ENCODE measurements at regions not wholly inside any gene's neighbourhood (a gene's known extent, or its start where the extent isn't known, plus 50 kb on each side); places are given as distances from the start of the nearest gene placed in this dataset.
"Not testable (repeated sequence)": the region's sequence is repeated elsewhere in the genome, so short reads cannot be mapped to it uniquely, and the experiment has no call there.

DNA sequence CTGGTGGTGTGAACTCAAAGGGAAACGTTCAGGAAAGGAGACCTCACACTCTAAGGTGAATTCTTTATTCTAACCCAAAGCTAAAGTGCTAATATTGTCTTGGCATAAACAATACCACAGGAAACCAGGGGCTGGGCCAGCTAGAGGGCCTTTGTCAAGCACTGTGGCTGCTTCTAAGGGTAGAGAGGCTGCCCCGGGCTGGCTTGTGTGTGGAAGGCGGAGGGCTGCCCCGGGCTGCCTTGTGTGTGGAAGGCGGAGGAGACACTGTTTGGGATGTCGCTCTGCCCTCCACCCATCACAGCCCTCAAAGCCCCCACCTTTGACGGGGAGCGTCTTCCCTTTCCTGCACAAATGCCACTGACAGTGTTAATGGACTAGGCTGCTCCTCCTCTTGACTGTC lies 216.8 kb downstream of the TOMM20 start:
- Mint-ChIP-seq H3K4me1 (ENCODE audit: low read depth) (peaks cover 24% of the 10 kb centered on the region), H3K36me3 (ENCODE audit: low read depth) (no peaks in the 10 kb centered on the region), H3K9me3 (no peaks in the 10 kb centered on the region), H3K27me3 (ENCODE audit: low read depth) (no peaks in the 10 kb centered on the region), H3K27ac (no peak overlapping the region), H3K4me3 (no peak overlapping the region)
- CTCF ChIA-PET, result interaction anchor here (0.5 kb wide), 1 partner anchor 30 kb away, joined by 5 read pairs; no protein-coding TSS in a partner anchor
- no peak for DNase-seq
- intact Hi-C loops (cut with micrococcal nuclease), result no loop called here

DNA sequence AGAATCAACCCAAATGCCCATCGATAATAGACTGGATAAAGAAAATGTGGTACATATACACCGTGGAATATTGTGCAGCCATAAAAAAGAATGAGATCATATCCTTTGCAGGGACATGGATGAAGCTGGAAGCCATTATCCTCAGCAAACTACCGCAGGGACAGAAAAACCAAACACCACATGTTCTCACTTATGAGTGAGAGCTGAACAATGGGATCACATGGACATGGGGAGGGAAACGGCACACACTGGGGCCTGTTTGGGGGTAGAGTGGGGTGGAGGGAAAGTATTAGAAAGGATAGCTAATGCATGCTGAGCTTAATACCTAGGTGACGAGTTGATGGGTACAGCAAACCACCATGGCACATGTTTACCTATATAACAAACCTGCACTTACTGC lies 217.5 kb downstream of the TOMM20 start:
- intact Hi-C loops (cut with micrococcal nuclease); H3K36me3 Mint-ChIP-seq (ENCODE audit: low read depth); H3K4me3 Mint-ChIP-seq; H3K9me3 Mint-ChIP-seq; H3K27ac Mint-ChIP-seq; H3K27me3 Mint-ChIP-seq (ENCODE audit: low read depth); DNase-seq: not testable (repeated sequence)
- CTCF ChIA-PET, result interaction anchor here (1.1 kb wide), 1 partner anchor 172 kb away, joined by 3 read pairs; no protein-coding TSS in a partner anchor
- H3K4me1 Mint-ChIP-seq (ENCODE audit: low read depth), result peaks cover 24% of the 10 kb centered on the region

DNA sequence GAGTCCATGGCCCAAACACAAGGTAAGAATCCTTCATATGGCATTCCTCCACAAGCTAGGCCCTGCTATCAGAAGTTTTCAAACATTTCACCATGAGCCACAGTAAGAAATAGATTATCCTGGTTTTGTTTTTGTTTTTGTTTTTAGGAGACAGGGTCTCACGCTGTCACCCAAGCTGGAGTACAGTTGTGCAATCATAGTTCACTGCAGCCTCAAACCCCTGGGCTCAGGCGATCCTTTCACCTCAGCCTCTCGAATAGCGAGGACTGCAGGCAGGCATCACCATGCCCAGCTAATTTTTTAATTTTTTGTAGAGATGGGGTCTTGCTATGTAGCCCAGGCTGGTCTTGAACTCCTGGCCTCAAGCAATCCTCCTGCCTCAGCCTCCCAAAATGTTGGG lies 218.8 kb downstream of the TOMM20 start:
- H3K27ac Mint-ChIP-seq, result no peak overlapping the region
- intact Hi-C loops (cut with micrococcal nuclease), result no loop called here

DNA sequence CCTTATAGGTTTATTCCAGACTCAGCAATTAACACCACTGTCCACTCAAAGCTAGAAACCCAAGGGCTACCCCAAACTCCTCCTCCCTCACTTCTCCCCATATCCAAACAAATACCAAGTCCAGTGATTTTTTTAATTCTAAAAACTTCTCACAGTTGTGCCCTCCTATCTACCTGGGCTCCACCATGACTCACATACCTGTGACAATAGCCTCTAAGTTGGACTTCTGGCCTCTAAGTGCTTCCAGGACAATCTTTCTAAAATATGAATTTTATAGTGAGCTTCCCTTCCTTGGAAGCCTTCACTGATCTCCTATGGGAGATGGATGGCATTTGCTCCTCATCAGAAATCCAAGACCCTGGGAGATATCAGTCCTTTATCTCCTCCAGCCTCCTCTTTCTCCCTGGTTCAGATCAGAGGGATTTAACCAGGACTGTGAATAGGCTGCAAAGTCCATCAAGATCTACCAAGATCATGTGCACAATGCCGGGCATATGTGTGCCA lies 219.3 kb downstream of the TOMM20 start:
- DNase-seq, result no peak
- Mint-ChIP-seq H3K4me1 (ENCODE audit: low read depth) (peaks cover 24% of the 10 kb centered on the region), H3K9me3 (no peaks in the 10 kb centered on the region), H3K4me3 (no peak overlapping the region), H3K27me3 (ENCODE audit: low read depth) (no peaks in the 10 kb centered on the region), H3K36me3 (ENCODE audit: low read depth) (no peaks in the 10 kb centered on the region), H3K27ac (no peak overlapping the region)
- CTCF ChIA-PET, result no interaction called here
- intact Hi-C loops (cut with micrococcal nuclease), result no loop called here

More for the DNA sequence above, 218.8 kb downstream of the TOMM20 start:
- H3K9me3 Mint-ChIP-seq, result no peaks in the 10 kb centered on the region
- CTCF ChIA-PET, result no interaction called here
- no peaks in the 10 kb centered on the region for H3K27me3 Mint-ChIP-seq (ENCODE audit: low read depth)
- DNase-seq, result no peak
- no peaks in the 10 kb centered on the region for H3K36me3 Mint-ChIP-seq (ENCODE audit: low read depth)
- H3K4me1 Mint-ChIP-seq (ENCODE audit: low read depth), result peaks cover 24% of the 10 kb centered on the region
- no peak overlapping the region for H3K4me3 Mint-ChIP-seq

DNA sequence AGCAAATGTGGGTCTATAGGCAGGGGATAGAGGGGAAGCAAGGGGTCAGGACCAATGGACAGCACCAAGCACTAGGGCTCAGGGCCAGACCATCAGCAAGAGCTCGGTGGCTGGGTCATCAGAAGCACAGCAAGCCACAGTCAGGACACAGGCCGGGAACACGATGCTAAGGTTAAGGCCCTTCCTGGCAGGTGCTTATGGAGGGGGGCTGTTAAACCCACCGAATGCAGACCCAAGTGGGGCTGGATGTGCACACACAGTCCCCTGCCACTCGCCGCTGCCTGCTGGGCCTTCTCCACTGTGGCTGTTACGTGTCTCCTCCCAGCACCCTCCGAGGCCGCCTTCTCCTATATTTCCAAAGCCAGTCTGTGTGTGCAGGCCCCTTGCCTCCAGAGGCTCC lies 220.1 kb downstream of the TOMM20 start:
- no peaks in the 10 kb centered on the region for H3K27me3 Mint-ChIP-seq (ENCODE audit: low read depth)
- H3K27ac Mint-ChIP-seq, result no peak overlapping the region
- intact Hi-C loops (cut with micrococcal nuclease), result no loop called here
- no peak for DNase-seq
- H3K9me3 Mint-ChIP-seq, result no peaks in the 10 kb centered on the region
- H3K36me3 Mint-ChIP-seq (ENCODE audit: low read depth), result no peaks in the 10 kb centered on the region
- no peak overlapping the region for H3K4me3 Mint-ChIP-seq
- CTCF ChIA-PET, result no interaction called here
- peaks cover 24% of the 10 kb centered on the region for H3K4me1 Mint-ChIP-seq (ENCODE audit: low read depth)

DNA sequence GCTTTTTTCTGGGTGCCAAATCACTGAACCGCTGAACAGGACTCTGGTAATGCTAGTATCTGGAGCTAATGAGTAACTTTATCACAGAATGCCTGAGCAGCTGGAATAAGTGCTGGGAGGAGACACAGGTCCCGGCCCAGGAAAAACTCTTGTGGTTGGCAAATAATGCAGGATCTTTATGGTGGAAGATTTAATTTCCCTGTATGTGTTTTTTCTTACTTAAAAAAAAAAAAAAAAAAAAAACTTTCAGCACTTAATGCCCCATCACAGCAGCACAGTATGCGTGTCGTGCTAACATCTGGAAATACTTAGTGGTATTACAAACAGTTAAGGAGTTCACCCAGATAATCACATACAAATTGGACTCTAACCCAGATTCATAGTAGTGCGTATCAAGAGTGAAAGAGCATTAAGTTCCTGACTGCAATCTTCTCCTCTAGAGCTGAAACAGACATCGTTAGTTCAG lies 220.7 kb downstream of the TOMM20 start:
- CTCF ChIA-PET, result interaction anchor here (0.7 kb wide), 1 partner anchor 81 kb away, joined by 6 read pairs; no protein-coding TSS in a partner anchor
- no peak overlapping the region for H3K4me3 Mint-ChIP-seq
- H3K9me3 Mint-ChIP-seq, result no peaks in the 10 kb centered on the region
- peaks cover 21% of the 10 kb centered on the region for H3K4me1 Mint-ChIP-seq (ENCODE audit: low read depth)
- H3K27me3 Mint-ChIP-seq (ENCODE audit: low read depth), result no peaks in the 10 kb centered on the region
- no peak for DNase-seq
- no peak overlapping the region for H3K27ac Mint-ChIP-seq
- intact Hi-C loops (cut with micrococcal nuclease), result no loop called here
- H3K36me3 Mint-ChIP-seq (ENCODE audit: low read depth), result no peaks in the 10 kb centered on the region

DNA sequence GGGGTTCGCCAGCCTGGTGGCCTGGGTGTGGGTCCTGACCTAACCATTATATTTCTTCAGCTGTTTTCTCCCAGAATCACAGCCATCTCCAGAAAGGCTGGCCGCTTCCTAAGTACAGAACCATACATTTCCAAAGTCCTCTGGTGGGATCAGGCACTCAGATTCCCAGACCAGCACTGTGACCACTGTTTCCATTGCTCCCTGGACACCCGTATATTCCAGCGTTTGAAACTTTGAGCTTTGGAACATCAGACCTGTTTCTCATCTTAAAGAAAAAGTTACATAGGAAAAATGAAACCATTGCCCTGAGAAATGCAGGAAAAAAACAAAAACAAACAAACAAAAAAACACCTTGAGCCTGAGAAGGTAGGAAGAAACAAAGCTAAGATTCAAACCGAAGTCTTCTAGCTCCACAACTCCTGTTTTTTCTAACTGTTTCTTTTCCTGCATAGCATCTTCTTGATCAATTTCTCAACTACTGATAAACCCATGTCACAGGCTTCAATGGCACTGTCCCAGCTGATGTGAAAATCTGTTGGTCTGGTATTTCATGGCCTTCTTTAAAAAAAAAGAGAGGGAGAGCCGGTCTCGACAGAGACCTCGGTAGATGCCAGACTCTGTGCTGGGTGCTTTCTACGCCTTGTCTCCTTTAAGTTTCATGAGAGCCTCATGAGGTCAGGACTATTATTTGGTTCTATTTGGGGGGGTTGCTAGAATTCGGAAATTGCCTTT lies 221.3 kb downstream of the TOMM20 start:
- Mint-ChIP-seq H3K36me3 (ENCODE audit: low read depth) (no peaks in the 10 kb centered on the region), H3K27ac (no peak overlapping the region), H3K27me3 (ENCODE audit: low read depth) (no peaks in the 10 kb centered on the region), H3K9me3 (no peaks in the 10 kb centered on the region), H3K4me1 (ENCODE audit: low read depth) (peaks cover 15% of the 10 kb centered on the region), H3K4me3 (no peak overlapping the region)
- CTCF ChIA-PET, result interaction anchor here (0.7 kb wide), 1 partner anchor 82 kb away, joined by 6 read pairs; no protein-coding TSS in a partner anchor
- DNase-seq, result no peak
- intact Hi-C loops (cut with micrococcal nuclease), result no loop called here

DNA sequence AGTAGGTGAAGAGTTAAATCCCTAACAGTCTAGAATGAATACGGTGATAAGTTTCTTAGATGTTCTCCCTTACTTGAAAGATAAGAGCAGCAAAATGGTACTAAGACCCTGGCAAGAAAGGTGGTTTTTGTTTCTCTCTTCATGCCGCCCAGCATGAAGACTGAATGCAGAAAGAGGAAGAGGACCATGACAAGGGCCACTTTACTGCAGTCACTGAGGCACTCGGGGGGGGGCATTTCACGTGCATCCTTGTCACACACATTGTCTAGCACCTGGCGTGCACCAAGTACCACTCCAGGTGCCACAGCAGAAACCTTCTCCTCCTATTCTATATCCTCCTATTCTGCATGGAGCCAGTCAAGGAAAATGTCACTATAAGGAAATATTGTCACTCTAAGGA lies 222.0 kb downstream of the TOMM20 start:
- Mint-ChIP-seq H3K27ac (no peak overlapping the region), H3K36me3 (ENCODE audit: low read depth) (no peaks in the 10 kb centered on the region), H3K9me3 (no peaks in the 10 kb centered on the region), H3K4me1 (ENCODE audit: low read depth) (peaks cover 8% of the 10 kb centered on the region), H3K27me3 (ENCODE audit: low read depth) (no peaks in the 10 kb centered on the region), H3K4me3 (no peak overlapping the region)
- intact Hi-C loops (cut with micrococcal nuclease), result no loop called here
- CTCF ChIA-PET, result no interaction called here
- no peak for DNase-seq

DNA sequence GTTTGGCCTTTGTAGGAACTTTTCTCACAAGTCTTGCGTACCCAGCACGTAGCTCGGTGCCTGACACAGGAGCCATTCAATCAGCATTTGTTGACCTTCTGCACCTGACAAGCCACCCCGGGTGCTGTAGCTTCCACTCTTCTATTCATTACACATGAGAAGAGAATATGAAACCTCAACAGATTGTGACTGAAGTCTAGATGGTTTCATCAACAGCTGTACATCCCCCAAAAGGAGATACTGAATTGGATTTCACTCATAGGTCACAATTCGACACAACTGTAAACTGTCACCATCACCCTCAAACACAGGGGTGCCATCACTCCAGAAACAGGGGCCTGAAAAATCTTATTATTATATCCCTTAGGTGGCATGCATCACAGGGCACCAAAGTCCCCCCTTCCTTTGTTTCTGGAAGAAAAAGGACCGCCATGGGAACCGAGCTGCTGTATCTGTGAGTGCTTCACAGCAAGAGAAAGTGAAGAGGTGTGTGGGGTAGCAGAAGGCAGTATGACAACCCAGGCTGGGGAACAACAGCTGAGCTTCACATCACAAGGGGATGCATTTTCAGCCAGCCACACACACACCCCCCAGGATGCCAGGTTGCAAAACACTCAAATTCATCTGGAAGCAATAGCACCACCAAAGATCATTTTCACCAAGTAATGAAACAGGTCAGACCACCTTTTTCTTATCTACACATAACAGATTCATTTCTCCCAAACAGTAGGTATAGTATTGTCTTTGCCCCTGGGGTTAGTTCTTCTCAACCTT lies 225.7 kb downstream of the TOMM20 start:
- Mint-ChIP-seq H3K27me3 (ENCODE audit: low read depth) (no peaks in the 10 kb centered on the region), H3K27ac (no peak overlapping the region), H3K4me1 (ENCODE audit: low read depth) (no peaks in the 10 kb centered on the region), H3K9me3 (no peaks in the 10 kb centered on the region), H3K4me3 (no peak overlapping the region), H3K36me3 (ENCODE audit: low read depth) (no peaks in the 10 kb centered on the region)
- intact Hi-C loops (cut with micrococcal nuclease), result no loop called here
- no peak for DNase-seq
- CTCF ChIA-PET, result no interaction called here

DNA sequence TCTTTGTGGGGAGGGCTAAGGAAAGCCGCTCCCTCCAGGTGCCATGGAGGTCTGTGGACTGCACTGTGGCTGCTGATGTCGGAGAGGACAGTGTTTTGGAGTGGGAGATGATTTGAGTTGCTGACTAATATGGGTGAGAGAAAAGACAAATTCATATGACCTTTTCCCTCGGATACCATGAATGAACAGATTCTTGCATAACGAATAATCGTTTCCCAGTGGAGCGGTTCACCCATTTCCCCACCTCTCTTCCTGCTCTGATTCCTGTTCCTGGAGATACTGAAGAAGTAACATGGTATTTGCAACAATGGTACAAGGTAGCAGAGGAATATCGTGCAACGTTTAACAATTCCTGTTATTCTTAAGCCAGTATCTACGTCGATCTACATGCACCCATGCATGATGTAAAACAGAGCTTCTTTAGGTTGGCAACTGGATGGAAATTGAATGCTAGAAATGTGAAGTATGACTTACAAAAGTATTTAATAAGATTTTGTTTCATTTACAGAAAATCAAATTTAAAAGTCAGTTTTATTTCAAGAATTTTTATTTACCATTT lies 227.1 kb downstream of the TOMM20 start:
- CTCF ChIA-PET, result interaction anchor here (0.9 kb wide), 1 partner anchor 12 kb away, joined by 4 read pairs; no protein-coding TSS in a partner anchor
- Mint-ChIP-seq H3K36me3 (ENCODE audit: low read depth) (no peaks in the 10 kb centered on the region), H3K4me1 (ENCODE audit: low read depth) (peaks cover 2% of the 10 kb centered on the region), H3K9me3 (no peaks in the 10 kb centered on the region), H3K27me3 (ENCODE audit: low read depth) (no peaks in the 10 kb centered on the region), H3K4me3 (no peak overlapping the region), H3K27ac (no peak overlapping the region)
- intact Hi-C loops (cut with micrococcal nuclease), result no loop called here
- DNase-seq, result no peak

DNA sequence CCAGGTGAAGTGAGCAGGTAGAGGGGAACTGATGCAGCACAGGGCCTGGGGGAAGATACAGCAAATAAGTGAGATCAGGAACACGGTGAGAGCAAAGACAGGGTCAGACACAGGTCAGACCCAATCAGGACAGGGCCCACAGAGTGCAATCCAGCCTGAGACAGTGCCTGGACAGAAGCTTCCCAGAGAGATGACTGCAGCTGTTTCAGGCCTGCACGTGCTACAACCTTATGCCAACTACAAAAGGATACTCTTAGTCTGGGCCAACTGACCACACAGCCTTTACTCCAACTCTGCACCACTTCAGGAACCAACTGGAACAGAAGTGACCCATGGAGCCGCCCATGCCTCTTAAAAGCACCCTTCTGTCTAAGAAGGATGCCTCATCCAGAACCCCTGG lies 228.0 kb downstream of the TOMM20 start:
- H3K9me3 Mint-ChIP-seq, result no peaks in the 10 kb centered on the region
- no peak overlapping the region for H3K4me3 Mint-ChIP-seq
- CTCF ChIA-PET, result no interaction called here
- H3K27me3 Mint-ChIP-seq (ENCODE audit: low read depth), result no peaks in the 10 kb centered on the region
- H3K4me1 Mint-ChIP-seq (ENCODE audit: low read depth), result peaks cover 2% of the 10 kb centered on the region
- intact Hi-C loops (cut with micrococcal nuclease), result no loop called here
- no peak for DNase-seq
- no peaks in the 10 kb centered on the region for H3K36me3 Mint-ChIP-seq (ENCODE audit: low read depth)
- no peak overlapping the region for H3K27ac Mint-ChIP-seq

DNA sequence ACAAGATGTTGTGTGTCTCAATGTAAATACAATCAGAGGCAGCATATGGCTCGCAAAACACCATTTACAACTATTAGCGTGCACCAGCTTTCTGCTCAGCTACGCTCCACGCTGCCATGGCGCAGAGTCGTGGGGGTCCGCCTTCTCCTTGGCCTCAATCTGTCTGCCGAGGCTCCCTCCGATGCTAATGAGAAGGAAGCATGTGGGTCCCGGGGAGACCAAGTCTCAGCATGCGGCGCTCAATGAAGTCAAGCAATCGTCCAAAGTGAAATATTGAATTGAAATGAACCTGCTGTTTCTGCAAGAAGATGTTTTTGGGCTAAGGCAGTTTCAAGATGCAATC lies 228.9 kb downstream of the TOMM20 start:
- DNase-seq, result no peak
- no peak overlapping the region for H3K27ac Mint-ChIP-seq
- CTCF ChIA-PET, result no interaction called here
- no peak overlapping the region for H3K4me3 Mint-ChIP-seq
- H3K36me3 Mint-ChIP-seq (ENCODE audit: low read depth), result no peaks in the 10 kb centered on the region
- no peaks in the 10 kb centered on the region for H3K27me3 Mint-ChIP-seq (ENCODE audit: low read depth)
- no peaks in the 10 kb centered on the region for H3K9me3 Mint-ChIP-seq
- intact Hi-C loops (cut with micrococcal nuclease), result no loop called here
- H3K4me1 Mint-ChIP-seq (ENCODE audit: low read depth), result peaks cover 2% of the 10 kb centered on the region

Data from activated naive CD4-positive, alpha-beta T cell treated with anti-CD3 and anti-CD28 coated beads for 36 hours (primary cell).